HG03196 (cell line): ENCODE measurements at regions not wholly inside any gene's neighbourhood (a gene's known extent, or its start where the extent isn't known, plus 50 kb on each side); places are given as distances from the start of the nearest gene placed in this dataset.
A peak's percentile ranks its signal among the peaks of the same experiment; 100 is the strongest.

Experiments
- ATAC-seq: cut with Tn5 transposase; IDR thresholded peaks from one replicate; pipeline ENCODE4 v1.9.1; 2021; ENCODE audit not compliant: unreplicated experiment

GRCh38 chr6:74956559-74957428 lies 249.1 kb downstream of the COL12A1 start:
- ATAC-seq: no peak

DNA sequence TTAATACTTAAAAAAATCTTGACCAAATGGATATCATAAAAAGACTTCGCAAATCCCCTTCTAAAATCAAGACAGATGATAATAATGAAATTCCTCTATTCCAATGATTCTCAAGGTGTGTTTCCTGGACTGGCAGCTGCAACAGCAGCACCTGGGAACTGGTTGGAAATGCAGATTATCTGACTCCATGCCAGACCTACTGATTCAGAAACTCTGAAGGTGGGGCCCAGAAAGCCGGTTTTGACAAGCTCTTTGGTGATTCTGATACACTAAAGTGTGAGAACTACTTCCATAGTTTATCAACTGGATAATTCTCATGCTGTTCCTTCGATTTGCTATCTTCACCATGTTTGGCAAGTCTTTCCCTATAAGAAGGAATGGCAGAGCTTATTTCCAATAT lies 252.1 kb downstream of the COL12A1 start:
- no peak for ATAC-seq

GRCh38 chr6:74946961-74947360 lies 258.9 kb downstream of the COL12A1 start:
- no peak for ATAC-seq

DNA sequence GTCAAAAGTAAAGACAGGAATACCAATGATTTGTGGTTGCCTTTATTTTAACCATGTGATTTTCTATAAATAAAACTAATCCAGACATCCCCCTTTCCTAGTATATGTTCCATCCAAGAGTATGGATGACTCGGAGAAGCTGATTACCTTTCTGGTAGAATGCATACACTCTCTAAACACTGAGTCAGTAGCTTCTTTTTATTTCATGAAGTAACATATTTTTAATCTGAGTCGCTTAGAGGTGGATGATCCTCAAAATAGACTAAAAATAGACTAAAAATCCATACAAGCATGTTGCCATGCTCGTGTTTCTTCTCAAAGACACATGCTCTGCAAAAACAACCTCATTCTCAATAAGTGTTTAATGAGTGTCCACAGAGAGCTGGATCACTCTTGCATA lies 263.7 kb downstream of the COL12A1 start:
- no peak for ATAC-seq

DNA sequence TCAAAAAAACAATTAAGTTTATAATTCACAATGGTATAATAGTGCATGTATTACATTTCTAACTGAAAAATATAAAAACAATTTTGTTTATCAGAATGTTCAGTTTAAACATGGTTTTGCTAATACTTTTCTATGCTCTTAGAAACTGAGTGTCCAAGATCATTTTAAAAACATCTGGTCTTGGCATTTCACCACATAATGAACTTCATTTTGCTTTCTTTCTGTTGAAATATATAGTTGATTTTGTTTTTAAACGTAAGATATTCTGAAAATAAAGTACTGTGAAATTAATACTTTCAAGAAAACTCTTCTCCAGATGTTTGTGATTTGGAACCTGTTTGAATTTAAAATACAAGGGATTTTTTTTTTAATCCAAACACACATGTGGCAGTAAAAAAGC lies 264.4 kb downstream of the COL12A1 start:
- ATAC-seq: no peak

- no peak for ATAC-seq
Measured at GRCh38 chr6:74939721-74940620, 265.9 kb downstream of the COL12A1 start.

DNA sequence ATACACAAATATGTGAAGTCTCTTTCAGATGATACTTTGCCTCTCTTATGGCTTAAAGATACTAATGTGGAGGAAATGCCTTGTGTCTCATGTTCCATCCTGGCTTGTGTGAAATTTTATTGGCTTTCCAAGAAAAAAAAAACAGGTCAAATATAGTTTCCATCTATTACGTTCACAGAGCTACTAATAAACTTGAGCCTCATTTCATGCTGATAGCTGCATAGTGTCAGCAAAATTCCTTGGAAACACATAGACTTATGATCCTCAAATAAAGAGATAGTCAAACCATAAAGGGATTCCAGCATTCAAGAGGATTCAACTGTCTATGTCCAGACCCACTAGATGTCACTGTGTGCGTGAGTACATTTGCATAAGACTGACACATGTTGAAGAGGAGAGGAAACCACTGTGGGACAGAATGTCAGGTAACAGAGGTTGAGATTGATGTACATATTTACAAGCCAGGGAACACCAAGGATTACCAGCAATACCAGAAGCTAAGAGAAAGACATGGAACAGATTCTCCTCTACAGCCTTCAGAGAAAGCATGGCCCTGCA lies 266.6 kb downstream of the COL12A1 start:
- no peak for ATAC-seq

- ATAC-seq: no peak
Measured at GRCh38 chr6:74937936-74938335, 267.9 kb downstream of the COL12A1 start.

DNA sequence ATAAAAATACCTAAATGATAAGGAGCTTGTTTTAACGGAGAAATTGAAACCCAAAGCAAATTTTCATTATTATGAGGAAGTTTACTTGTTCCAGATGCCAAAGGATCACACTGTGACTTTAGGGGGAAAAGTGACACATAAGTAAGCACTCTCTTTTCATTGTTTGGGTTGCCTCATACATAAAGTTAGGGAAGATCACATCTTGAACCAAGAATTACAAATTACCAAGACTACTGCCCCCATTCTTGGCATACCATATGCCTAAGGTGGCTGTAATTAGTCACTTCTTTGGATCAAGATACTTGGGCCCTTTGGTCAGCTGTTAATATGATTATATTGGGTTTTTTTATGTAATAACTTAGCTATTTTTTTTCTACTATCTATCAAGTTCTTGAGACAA lies 269.0 kb downstream of the COL12A1 start:
- no peak for ATAC-seq

DNA sequence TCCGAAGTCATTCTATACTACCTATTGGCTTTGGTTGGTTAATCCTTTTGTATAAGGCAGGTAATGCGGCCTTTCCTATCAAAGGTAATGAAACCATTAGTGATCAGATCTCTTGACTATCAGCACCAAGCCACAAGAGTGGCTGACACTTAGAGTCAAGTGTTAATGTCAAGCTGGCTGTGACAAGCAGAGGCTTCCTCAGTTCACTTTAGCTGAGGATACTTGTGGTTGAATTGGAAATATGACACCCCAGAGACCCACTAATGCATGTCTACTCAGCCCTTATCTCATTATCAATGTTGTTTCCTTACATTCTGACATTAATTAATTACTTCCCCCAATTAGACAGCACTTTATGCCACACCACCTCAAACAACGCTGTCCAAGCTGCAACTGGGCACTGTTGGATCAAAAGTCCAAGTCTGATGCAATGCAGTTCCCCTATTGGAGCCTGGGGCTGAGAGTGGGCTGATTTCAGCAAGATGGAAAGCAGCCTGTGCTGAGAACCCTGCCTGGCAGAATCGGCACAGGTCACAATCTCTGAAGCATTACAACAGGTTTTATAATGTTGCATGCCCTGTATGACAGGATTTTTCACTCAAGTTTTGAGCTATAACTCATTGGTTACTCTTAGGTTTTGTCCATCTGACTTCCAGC lies 273.5 kb downstream of the COL12A1 start:
- ATAC-seq: no peak

DNA sequence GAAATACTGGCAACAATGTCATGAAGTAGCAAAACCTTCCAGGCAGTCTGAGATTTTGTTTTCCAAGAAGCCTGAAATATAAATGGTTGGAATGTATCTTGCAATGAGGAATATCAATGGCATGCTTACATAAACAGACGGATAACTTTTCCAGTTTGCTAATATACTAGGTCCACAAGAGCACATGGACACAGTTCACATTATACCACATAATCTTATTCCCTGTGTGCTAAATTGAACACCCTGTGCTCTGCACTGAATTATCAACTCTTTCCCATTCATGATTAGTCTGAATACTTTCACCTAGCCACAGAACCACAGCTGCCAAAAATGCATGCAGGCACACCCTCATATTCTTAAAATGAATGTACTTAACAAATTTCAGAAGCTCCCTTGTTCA lies 274.3 kb downstream of the COL12A1 start:
- no peak for ATAC-seq

GRCh38 chr6:74928203-74928602 lies 277.6 kb downstream of the COL12A1 start:
- ATAC-seq: no peak

DNA sequence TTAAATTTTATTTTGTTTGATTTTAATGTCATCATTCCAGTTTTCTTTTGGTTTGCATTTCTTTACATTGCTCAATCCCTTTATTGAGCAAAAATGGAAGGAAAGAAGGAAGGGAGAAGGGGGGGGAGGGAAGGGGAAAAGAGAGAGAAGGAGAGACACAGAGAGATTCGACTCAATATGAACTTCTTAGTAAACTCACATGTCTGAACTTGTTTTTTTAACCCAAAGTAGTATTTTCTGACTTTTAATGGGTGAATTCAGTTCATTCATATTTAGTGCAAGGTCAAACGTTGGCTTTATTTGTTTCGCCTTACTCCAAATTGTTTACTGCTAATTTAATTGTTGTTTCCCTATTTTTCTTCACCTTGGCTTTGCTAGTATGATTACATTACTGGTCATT lies 278.6 kb downstream of the COL12A1 start:
- ATAC-seq: no peak

DNA sequence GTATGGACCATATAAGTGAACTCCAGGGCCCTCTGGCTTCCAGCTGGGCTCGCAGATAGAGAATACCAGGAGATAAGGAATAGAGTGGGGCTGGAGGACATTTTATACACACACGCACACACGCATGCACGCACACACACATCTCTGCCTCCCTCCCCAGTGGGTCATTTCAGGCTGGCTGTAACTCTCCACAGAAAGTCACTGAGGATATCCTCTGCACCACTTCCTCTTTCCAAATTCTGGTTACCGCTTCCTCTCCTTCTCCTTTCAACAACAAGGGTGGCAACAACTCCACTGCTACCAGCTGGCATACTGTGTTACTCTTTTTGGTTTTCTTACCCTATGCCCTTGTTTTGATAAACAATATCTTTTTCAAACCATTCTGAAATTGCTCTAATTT lies 280.2 kb downstream of the COL12A1 start:
- peak; percentile 78 for ATAC-seq

DNA sequence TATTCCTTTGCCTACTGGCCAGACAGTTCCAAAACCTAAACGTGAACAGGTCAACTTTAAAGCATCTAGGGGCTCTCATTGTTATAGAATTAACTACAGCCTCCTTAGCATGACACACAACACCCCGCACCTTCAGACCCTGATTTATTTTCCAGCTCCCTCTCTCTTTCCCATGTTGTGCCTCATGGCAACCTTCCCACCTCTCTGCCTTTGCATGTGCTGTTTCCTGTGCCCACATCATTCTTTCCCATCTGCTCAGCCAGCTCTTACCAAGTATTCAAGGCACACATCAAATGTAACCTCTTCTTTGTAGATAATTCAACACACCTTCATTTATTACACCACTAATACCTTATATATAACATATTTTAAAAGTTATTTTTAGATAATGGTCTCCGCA lies 291.0 kb downstream of the COL12A1 start:
- ATAC-seq: no peak

GRCh38 chr6:74912234-74912633 lies 293.6 kb downstream of the COL12A1 start:
- ATAC-seq: no peak

GRCh38 chr6:74902846-74903245 lies 303.0 kb downstream of the COL12A1 start:
- ATAC-seq: no peak

- ATAC-seq: no peak
Measured at GRCh38 chr6:74902089-74902488, 303.8 kb downstream of the COL12A1 start.

GRCh38 chr6:74901576-74901975 lies 304.3 kb downstream of the COL12A1 start:
- ATAC-seq: no peak

DNA sequence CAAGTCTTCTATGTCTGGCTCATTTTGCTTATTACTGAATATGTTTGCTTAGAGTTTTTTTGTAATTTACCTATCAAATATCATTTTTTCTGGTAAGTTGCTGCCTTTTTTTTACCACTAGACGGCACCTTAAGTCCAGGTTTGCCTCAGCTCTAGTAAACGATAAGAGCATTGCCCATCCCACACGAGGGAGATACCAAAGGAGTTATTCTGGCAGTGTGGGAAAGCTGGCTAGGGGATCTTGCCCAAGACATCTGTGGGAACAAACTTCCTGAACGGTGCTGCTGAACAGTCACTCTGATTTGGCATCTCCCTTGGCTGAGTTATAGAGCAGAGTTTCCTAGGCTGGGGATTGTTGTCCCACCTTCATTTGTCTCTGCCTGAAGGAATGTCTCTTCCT lies 306.4 kb downstream of the COL12A1 start:
- no peak for ATAC-seq

DNA sequence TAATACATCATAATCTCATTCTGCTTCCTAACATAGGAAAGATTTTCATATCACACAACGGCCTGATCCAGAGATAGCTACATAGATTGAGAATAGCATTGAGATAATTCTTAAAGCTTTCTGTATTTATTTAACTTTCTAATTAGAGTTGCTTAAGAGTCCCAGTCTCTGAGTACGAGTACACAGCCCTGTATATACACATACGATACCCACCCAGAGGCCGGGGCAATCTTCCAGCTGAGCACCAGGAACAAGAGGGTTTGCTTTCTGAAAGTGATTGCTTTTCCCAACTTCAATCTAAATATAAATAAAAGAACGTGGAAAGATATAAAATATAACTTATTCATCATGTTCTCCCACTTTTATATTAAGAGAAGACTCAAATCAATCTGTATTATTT lies 313.8 kb downstream of the COL12A1 start:
- no peak for ATAC-seq
